ENCODE measurements at regions not wholly inside any gene's neighbourhood (a gene's known extent, or its start where the extent isn't known, plus 50 kb on each side); places are given as distances from the start of the nearest gene placed in this dataset.

DNA sequence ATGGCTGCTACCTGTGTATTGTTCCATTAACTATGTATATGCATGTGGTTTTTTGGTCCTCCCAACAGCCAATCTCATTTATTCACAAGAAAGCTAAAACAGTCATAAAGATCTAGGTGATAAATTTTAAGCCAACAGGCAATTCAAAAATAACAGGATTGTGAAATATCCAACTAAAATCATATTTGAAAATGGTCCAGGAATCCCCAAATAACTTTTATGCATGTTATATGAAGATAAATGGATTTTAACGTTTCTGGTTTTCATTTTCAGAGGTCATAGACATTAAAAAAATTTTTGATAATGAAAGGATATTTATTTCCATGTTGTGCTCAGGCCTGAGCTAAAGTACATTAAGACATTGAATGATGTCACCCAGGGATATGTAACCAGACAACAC lies 96.8 kb upstream of the JAZF1 start:
- TF ChIP-seq KDM1A (IDR thresholded peaks at IDR 0.05; ENCODE audit: low read depth) (no peak), MYC (IDR thresholded peaks at IDR 0.05; ENCODE audit: borderline replicate concordance, low read length) (no peak), POLR2AphosphoS2 (conservative IDR thresholded peaks at IDR 0.05; ENCODE audit: low read length) (no peak), ZNF302 (CRISPR knock-in tag; IDR thresholded peaks at IDR 0.05) (no peak), SREBF2 (IDR thresholded peaks at IDR 0.05) (no peak), MAFK (IDR thresholded peaks at IDR 0.05; ENCODE audit: partially characterized antibody) (no peak), NR3C1 (IDR thresholded peaks at IDR 0.05) (no peak), RCOR1 (IDR thresholded peaks at IDR 0.05; ENCODE audit: low read depth, low read length) (no peak)
- TF ChIP-seq, protein P1, sequence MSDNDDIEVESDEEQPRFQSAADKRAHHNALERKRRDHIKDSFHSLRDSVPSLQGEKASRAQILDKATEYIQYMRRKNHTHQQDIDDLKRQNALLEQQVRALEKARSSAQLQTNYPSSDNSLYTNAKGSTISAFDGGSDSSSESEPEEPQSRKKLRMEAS (IDR thresholded peaks at IDR 0.05) = no peak
- TF ChIP-seq, protein P2, sequence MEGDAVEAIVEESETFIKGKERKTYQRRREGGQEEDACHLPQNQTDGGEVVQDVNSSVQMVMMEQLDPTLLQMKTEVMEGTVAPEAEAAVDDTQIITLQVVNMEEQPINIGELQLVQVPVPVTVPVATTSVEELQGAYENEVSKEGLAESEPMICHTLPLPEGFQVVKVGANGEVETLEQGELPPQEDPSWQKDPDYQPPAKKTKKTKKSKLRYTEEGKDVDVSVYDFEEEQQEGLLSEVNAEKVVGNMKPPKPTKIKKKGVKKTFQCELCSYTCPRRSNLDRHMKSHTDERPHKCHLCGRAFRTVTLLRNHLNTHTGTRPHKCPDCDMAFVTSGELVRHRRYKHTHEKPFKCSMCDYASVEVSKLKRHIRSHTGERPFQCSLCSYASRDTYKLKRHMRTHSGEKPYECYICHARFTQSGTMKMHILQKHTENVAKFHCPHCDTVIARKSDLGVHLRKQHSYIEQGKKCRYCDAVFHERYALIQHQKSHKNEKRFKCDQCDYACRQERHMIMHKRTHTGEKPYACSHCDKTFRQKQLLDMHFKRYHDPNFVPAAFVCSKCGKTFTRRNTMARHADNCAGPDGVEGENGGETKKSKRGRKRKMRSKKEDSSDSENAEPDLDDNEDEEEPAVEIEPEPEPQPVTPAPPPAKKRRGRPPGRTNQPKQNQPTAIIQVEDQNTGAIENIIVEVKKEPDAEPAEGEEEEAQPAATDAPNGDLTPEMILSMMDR (IDR thresholded peaks at IDR 0.05) = no peak
- TF ChIP-seq, protein P3, sequence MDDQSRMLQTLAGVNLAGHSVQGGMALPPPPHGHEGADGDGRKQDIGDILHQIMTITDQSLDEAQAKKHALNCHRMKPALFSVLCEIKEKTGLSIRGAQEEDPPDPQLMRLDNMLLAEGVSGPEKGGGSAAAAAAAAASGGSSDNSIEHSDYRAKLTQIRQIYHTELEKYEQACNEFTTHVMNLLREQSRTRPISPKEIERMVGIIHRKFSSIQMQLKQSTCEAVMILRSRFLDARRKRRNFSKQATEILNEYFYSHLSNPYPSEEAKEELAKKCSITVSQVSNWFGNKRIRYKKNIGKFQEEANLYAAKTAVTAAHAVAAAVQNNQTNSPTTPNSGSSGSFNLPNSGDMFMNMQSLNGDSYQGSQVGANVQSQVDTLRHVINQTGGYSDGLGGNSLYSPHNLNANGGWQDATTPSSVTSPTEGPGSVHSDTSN (IDR thresholded peaks at IDR 0.05) = no peak

Measured in A549 (cell line).